ENCODE measurements at regions not wholly inside any gene's neighbourhood (a gene's known extent, or its start where the extent isn't known, plus 50 kb on each side); places are given as distances from the start of the nearest gene placed in this dataset.

DNA sequence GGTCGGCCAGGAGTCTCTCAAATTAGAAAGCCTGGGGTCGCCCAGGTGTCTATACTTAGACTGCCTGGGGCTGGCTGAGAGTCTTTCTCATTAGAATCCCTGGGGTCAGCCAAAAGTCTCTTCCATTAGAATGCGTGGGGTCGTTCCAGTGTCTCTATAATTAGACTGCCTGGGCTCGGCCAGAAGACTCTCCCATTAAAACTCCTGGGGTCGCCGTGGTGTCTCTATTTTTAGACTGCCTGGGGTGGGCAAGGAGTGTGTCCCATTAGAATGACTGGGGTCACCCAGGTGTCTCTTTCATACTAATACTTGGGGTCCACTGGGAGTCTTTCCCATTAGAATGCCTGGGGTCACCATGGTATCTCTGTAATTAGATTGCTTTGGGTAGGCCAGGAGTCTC lies 2227.7 kb downstream of the TP53TG3F start:
- TF ChIP-seq, protein P1, sequence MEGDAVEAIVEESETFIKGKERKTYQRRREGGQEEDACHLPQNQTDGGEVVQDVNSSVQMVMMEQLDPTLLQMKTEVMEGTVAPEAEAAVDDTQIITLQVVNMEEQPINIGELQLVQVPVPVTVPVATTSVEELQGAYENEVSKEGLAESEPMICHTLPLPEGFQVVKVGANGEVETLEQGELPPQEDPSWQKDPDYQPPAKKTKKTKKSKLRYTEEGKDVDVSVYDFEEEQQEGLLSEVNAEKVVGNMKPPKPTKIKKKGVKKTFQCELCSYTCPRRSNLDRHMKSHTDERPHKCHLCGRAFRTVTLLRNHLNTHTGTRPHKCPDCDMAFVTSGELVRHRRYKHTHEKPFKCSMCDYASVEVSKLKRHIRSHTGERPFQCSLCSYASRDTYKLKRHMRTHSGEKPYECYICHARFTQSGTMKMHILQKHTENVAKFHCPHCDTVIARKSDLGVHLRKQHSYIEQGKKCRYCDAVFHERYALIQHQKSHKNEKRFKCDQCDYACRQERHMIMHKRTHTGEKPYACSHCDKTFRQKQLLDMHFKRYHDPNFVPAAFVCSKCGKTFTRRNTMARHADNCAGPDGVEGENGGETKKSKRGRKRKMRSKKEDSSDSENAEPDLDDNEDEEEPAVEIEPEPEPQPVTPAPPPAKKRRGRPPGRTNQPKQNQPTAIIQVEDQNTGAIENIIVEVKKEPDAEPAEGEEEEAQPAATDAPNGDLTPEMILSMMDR (IDR thresholded peaks at IDR 0.05) = no peak
- no peak for TF ChIP-seq POLR2AphosphoS5 (IDR thresholded peaks at IDR 0.05; ENCODE audit: low read depth, low read length)
- TF ChIP-seq, protein P2, sequence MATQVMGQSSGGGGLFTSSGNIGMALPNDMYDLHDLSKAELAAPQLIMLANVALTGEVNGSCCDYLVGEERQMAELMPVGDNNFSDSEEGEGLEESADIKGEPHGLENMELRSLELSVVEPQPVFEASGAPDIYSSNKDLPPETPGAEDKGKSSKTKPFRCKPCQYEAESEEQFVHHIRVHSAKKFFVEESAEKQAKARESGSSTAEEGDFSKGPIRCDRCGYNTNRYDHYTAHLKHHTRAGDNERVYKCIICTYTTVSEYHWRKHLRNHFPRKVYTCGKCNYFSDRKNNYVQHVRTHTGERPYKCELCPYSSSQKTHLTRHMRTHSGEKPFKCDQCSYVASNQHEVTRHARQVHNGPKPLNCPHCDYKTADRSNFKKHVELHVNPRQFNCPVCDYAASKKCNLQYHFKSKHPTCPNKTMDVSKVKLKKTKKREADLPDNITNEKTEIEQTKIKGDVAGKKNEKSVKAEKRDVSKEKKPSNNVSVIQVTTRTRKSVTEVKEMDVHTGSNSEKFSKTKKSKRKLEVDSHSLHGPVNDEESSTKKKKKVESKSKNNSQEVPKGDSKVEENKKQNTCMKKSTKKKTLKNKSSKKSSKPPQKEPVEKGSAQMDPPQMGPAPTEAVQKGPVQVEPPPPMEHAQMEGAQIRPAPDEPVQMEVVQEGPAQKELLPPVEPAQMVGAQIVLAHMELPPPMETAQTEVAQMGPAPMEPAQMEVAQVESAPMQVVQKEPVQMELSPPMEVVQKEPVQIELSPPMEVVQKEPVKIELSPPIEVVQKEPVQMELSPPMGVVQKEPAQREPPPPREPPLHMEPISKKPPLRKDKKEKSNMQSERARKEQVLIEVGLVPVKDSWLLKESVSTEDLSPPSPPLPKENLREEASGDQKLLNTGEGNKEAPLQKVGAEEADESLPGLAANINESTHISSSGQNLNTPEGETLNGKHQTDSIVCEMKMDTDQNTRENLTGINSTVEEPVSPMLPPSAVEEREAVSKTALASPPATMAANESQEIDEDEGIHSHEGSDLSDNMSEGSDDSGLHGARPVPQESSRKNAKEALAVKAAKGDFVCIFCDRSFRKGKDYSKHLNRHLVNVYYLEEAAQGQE (IDR thresholded peaks at IDR 0.05; ENCODE audit: insufficient read depth in 1 of 2, low read depth in 2 of 2, low read length in 1 of 2) = no peak
- no peak for TF ChIP-seq SIN3A (IDR thresholded peaks at IDR 0.05; ENCODE audit: borderline replicate concordance, insufficient read depth, low read depth, low read length)

Data from Panc1 (cell line).